ENCODE measurements at regions not wholly inside any gene's neighbourhood (a gene's known extent, or its start where the extent isn't known, plus 50 kb on each side); places are given as distances from the start of the nearest gene placed in this dataset.

- no peak for TF ChIP-seq EZH2 (IDR thresholded peaks at IDR 0.05; ENCODE audit: insufficient read depth, poor library complexity, severe bottlenecking)
- TF ChIP-seq EZH2phosphoT487 (IDR thresholded peaks at IDR 0.05; ENCODE audit: insufficient read depth, low read depth), result no peak
These were observed 112.5 kb upstream of the EMB start for GRCh38 chr5:50553560-50553984.
